GM12801 (cell line): ENCODE measurements at regions not wholly inside any gene's neighbourhood (a gene's known extent, or its start where the extent isn't known, plus 50 kb on each side); places are given as distances from the start of the nearest gene placed in this dataset.

Experiments used
- CTCF ChIP-seq: IDR thresholded peaks from one replicate; pipeline ENCODE4 v1.5.1; 2011; ENCODE audit warnings: control low read depth; ENCODE audit not compliant: insufficient read length; ENCODE audit errors: extremely low read depth

GRCh38 chr6:16939839-16940238, 162.0 kb upstream of the STMND1 start:
- TF ChIP-seq CTCF, result no peak

GRCh38 chr6:16939351-16939750, 162.5 kb upstream of the STMND1 start:
- no peak for TF ChIP-seq CTCF

GRCh38 chr6:16936893-16937292, 165.0 kb upstream of the STMND1 start:
- TF ChIP-seq CTCF, result no peak

- no peak for TF ChIP-seq CTCF
Observed at GRCh38 chr6:16933961-16934360, 167.9 kb upstream of the STMND1 start.

- TF ChIP-seq CTCF, result no peak
Observed at GRCh38 chr6:16933532-16933931, 168.3 kb upstream of the STMND1 start.

- TF ChIP-seq CTCF, result no peak
Observed at GRCh38 chr6:16932920-16933319, 168.9 kb upstream of the STMND1 start.

- TF ChIP-seq CTCF, result no peak
Observed at GRCh38 chr6:16930432-16930831, 169.2 kb upstream of the ATXN1 start.

GRCh38 chr6:16929809-16930208, 168.5 kb upstream of the ATXN1 start:
- TF ChIP-seq CTCF, result no peak
